HepG2 (cell line): ENCODE measurements at regions not wholly inside any gene's neighbourhood (a gene's known extent, or its start where the extent isn't known, plus 50 kb on each side); places are given as distances from the start of the nearest gene placed in this dataset.

Experiments used
- EZH2 ChIP-seq: conservative IDR thresholded peaks from 2 replicates; pipeline ENCODE4 v1.6.1; 2012; ENCODE audit warnings: mild to moderate bottlenecking, low read depth, low read length, moderate library complexity
- ZNF543 ChIP-seq: sonication (generic); formaldehyde crosslinking; IDR thresholded peaks from 2 replicates; pipeline ENCODE4 v1.4.0; 2020; ENCODE audit warnings: mild to moderate bottlenecking, missing genetic modification reagents

- no peak for TF ChIP-seq EZH2
- TF ChIP-seq ZNF543 = no peak
Observed at GRCh38 chr4:124290678-124291077, 421.9 kb downstream of the ANKRD50 start.
